ENCODE measurements at regions not wholly inside any gene's neighbourhood (a gene's known extent, or its start where the extent isn't known, plus 50 kb on each side); places are given as distances from the start of the nearest gene placed in this dataset.

GRCh38 chr15:93780073-93780472 is 451.3 kb upstream of the MCTP2 start:
- Histone ChIP-seq H3K27ac (ENCODE audit: low read depth in 2 of 2, low read length in 2 of 2) (no peak overlapping the region), H3K4me3 (ENCODE audit: low read length in 3 of 3) (no peak overlapping the region), H3K36me3 (ENCODE audit: control insufficient read depth in 2 of 3, insufficient read depth in 3 of 3, low read length in 3 of 3) (no peaks in the 10 kb centered on the region), H3K9ac (ENCODE audit: low read length in 3 of 3) (no peak overlapping the region), H3K4me1 (ENCODE audit: control insufficient read depth in 2 of 3, insufficient read depth in 2 of 3, low read depth in 1 of 3, low read length in 3 of 3) (no peaks in the 10 kb centered on the region), H3K27me3 (ENCODE audit: control insufficient read depth, insufficient read depth, low read length) (no peaks in the 10 kb centered on the region), H3K9me3 (ENCODE audit: control insufficient read depth in 2 of 3, insufficient read depth in 1 of 3, low read length in 3 of 3) (no peaks in the 10 kb centered on the region)
- no peak for FAIRE-seq
- intact Hi-C loops (cut with DNase I): no loop called here
- DNase-seq: no peak
- no peak for TF ChIP-seq CTCF (IDR thresholded peaks at IDR 0.05; ENCODE audit: borderline replicate concordance, extremely low read depth, insufficient read depth)

GRCh38 chr15:93779341-93779740 is 452.0 kb upstream of the MCTP2 start:
- Histone ChIP-seq H3K4me1 (ENCODE audit: control insufficient read depth in 2 of 3, insufficient read depth in 2 of 3, low read depth in 1 of 3, low read length in 3 of 3) (no peaks in the 10 kb centered on the region), H3K36me3 (ENCODE audit: control insufficient read depth in 2 of 3, insufficient read depth in 3 of 3, low read length in 3 of 3) (no peaks in the 10 kb centered on the region), H3K9me3 (ENCODE audit: control insufficient read depth in 2 of 3, insufficient read depth in 1 of 3, low read length in 3 of 3) (no peaks in the 10 kb centered on the region), H3K27me3 (ENCODE audit: control insufficient read depth, insufficient read depth, low read length) (no peaks in the 10 kb centered on the region), H3K27ac (ENCODE audit: low read depth in 2 of 2, low read length in 2 of 2) (no peak overlapping the region), H3K4me3 (ENCODE audit: low read length in 3 of 3) (no peak overlapping the region), H3K9ac (ENCODE audit: low read length in 3 of 3) (no peak overlapping the region)
- intact Hi-C loops (cut with DNase I): no loop called here
- DNase-seq (no peak), FAIRE-seq (no peak)
- TF ChIP-seq CTCF (IDR thresholded peaks at IDR 0.05; ENCODE audit: borderline replicate concordance, extremely low read depth, insufficient read depth): no peak

- Histone ChIP-seq H3K27ac (ENCODE audit: low read depth in 2 of 2, low read length in 2 of 2) (no peak overlapping the region), H3K9ac (ENCODE audit: low read length in 3 of 3) (no peak overlapping the region), H3K4me1 (ENCODE audit: control insufficient read depth in 2 of 3, insufficient read depth in 2 of 3, low read depth in 1 of 3, low read length in 3 of 3) (no peaks in the 10 kb centered on the region), H3K4me3 (ENCODE audit: low read length in 3 of 3) (no peak overlapping the region), H3K36me3 (ENCODE audit: control insufficient read depth in 2 of 3, insufficient read depth in 3 of 3, low read length in 3 of 3) (no peaks in the 10 kb centered on the region), H3K9me3 (ENCODE audit: control insufficient read depth in 2 of 3, insufficient read depth in 1 of 3, low read length in 3 of 3) (no peaks in the 10 kb centered on the region), H3K27me3 (ENCODE audit: control insufficient read depth, insufficient read depth, low read length) (no peaks in the 10 kb centered on the region)
- FAIRE-seq (no peak), DNase-seq (peak in 3 of 5 donors; percentile 32 to 59 (median 52))
- TF ChIP-seq CTCF (IDR thresholded peaks at IDR 0.05; ENCODE audit: borderline replicate concordance, extremely low read depth, insufficient read depth): no peak
- intact Hi-C loops (cut with DNase I): no loop called here
These were observed 459.9 kb upstream of the MCTP2 start for GRCh38 chr15:93771196-93772030.

All from kidney (tissue), 13 donors.